ENCODE measurements at regions not wholly inside any gene's neighbourhood (a gene's known extent, or its start where the extent isn't known, plus 50 kb on each side); places are given as distances from the start of the nearest gene placed in this dataset.
"Not testable (repeated sequence)": the region's sequence is repeated elsewhere in the genome, so short reads cannot be mapped to it uniquely, and the experiment has no call there.

DNA sequence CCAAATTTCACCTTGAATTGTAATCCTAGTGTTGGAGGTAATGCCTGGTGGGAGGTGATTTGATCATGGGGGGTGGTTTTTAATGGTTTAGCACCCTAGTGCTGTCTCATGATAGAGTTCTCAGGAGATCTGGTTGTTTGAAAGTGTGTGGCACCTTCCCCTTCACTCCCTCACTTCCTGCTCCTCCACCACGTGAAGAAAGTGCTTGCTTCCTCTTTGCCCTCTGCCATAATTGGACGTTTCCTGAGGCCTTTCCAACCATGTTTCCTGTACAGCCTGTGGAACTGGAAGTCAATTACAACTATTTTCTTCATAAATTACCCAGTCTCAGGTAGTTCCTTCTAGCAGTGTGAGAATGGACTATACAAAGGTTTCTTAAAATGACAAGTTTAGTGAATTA lies 251.8 kb upstream of the NETO1 start:
- no peak for DNase-seq (ENCODE audit: low read depth in 2 of 2)

DNA sequence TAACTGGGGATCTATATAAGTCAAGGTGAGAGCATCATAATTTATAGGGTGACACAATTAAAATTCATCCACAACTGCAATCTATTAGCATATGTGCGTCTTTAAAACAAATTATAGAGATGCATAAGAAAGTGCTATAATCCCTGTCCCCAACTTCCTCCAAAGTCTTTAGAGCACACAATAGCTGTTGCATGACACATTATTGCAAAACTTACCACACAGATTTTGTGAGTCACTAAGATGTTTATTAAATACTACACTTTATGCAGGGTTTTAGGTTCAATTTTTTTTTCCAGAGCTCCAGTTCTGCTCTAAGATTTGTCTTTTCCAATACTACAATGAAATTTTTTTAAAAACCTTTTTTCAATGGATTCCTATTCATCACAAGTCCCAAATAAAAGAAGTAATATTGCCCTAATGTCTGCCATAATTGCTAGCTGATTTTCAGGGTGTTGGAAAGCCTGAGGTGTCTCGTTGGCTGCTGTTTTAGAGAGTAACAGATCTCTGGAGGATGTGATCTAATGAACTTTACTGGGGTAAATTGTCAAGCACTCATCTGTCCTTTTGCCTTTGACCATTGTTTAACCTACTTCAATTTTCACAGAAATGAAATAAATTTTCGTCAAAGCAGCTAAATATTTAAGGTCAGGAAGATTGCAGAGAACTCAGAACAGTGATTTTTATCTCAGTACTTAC lies 250.5 kb upstream of the NETO1 start:
- DNase-seq (ENCODE audit: low read depth in 2 of 2) = no peak

DNA sequence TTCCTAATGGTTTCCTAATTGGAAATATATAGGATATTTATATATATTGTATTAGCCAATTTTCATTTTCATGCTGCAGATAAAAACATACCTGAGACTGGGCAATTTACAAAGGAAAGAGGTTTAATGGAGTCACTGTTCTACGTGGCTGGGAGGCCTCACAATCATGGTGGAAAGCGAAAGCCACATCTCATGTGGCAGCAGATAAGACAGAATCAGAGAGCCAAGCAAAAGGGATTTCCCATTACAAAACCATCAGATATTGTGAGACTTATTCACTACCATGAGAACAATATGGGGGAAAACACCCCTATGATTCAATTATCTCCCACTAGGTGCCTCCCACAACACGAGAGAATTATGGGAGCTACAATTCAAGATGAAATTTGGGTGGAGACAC lies 242.5 kb upstream of the NETO1 start:
- DNase-seq (ENCODE audit: low read depth in 2 of 2) = no peak

DNA sequence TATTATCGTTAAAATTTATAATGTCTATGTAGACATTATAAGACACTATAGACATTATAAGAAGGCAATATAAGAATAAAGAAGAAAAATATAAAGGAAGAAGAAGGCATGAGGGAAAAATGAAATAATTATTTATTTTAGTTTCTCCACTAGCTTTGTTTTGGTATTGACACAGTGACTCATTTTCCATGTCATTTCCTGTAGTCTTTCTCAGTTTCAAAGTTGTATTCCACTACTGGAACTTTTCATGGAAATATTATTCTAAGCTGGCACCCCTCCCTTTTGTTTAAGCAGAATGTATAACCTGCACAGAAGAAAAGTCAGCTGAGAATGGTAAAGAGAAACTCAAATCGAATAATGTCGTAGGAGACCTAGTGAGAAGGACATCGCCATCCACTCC lies 234.2 kb upstream of the NETO1 start:
- no peak for DNase-seq (ENCODE audit: low read depth in 2 of 2)

DNA sequence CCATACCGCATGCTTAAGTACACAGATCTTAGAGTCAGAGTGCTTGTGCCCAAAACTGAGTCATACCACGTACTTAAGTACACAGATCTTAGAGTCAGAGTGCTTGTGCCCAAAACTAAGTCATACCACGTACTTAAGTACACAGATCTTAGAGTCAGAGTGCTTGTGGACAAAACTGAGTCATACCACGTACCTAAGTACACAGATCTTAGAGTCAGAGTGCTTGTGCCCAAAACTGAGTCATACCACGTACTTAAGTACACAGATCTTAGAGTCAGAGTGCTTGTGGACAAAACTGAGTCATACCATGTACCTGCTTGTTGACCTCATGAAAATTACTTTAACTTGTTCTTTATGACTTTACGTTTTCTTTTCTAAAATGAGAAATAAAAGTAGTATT lies 233.7 kb upstream of the NETO1 start:
- DNase-seq (ENCODE audit: low read depth in 2 of 2) = not testable (repeated sequence)

DNA sequence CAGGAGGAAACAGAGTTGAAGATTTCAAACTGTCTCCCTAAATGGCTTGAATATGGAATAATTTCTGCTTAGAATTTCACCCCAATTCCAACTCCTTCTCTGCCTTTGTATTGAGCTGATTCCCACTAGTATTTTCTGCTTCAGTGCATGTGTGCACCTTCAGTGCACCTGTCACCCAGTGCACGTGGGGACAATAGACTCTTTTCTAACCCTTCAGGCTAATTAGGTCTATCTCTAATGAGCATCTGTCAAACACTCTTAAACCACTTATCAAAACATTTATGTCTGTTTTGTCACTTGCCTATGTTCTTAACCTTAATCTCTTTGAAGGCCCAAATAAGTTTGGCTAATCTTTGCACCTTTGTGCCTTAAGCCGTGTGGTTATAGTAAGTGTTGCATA lies 232.0 kb upstream of the NETO1 start:
- DNase-seq (ENCODE audit: low read depth in 2 of 2) = no peak

DNA sequence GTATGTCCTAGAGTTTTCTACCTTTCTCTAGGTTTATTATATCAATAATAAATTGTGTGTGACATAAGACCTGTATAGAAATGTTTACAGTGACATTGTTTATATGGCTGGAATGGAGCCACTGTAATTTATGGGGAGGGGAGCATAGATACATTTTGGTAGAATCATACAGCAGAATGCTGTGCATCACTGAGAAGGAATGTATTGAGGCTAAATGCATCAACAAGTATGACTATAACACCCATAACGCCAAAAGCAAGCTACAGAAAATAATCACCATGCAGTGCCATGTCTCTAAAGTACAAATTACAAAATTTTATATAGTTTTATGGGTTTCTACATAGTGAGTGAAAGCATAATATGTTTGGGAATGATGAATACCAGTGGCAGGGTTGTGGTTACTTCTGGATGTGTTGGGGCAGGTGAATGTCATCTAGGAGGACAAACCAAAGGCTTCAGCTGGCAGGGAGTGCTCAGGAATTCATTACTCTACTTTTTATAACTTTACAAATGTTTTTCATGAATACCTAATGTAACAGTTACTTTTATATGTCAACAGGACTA lies 226.0 kb upstream of the NETO1 start:
- DNase-seq (ENCODE audit: low read depth in 2 of 2) = no peak

DNA sequence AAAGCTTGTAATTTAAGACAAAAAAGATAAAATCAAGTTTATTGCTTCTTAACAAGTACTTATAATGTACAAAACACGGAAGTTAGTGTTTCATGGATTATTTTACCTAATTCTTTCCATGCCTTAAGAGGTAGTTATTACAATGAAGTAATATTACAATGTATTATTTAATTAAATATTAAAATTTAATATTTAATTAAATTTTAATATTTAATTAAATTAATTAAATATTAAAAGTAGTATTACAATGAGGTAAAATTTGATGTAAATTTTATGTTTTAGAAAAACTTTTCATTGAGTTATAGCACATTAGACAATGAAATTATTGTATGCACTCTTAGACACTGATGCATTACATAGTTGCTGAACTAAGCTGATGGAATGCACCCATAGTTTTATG lies 220.7 kb upstream of the NETO1 start:
- no peak for DNase-seq (ENCODE audit: low read depth in 2 of 2)

DNA sequence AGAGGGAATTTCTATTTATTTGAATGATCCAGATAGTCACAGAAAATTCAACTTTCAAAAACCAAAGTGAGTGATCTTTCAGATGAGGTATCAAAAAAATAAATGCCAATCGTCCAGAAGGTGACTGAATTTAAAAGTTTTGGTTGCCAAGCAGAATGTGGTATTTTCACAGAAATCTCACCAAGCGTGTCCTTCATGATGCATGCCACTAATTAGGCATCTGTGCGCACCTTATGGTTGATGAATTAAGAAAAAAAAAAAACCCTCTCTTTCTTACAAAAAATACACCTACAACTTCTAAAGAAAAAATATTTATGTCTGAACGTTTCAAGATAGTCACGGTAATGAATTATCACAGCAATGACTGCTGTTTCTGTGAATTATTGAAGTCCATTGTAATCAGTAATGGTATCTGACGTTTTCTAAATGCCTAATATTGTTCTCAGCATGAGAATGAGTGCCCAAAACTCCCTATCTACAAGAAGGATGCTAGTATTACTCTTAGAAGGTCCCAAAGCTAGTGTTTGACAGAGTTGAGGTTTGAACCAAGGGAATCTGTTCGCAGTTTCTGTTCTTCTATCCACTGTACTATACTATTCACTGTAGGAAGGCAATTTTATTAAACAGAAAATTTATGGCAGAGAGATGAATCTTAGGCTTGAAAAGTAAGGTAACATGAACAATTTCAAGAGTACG lies 219.6 kb upstream of the NETO1 start:
- no peak for DNase-seq (ENCODE audit: low read depth in 2 of 2)

DNA sequence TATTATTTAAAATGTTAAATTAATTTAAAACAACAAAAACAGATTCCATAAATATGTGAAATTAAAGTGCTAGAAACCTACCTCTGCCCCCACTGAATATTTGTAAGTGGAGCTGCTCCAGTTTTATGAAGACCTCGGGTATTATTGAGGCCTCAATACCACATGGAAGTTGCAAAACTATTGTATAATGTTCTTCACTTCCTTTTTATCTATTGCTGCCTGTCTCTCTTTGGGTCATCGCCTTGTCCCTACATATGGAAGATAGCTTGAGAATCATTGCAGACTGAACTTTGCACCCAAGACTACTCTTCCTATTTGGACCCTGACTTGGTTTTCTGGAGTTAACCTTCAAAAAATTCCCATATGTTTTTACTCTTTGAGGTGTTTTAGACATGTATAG lies 212.1 kb upstream of the NETO1 start:
- DNase-seq (ENCODE audit: low read depth in 2 of 2) = no peak

DNA sequence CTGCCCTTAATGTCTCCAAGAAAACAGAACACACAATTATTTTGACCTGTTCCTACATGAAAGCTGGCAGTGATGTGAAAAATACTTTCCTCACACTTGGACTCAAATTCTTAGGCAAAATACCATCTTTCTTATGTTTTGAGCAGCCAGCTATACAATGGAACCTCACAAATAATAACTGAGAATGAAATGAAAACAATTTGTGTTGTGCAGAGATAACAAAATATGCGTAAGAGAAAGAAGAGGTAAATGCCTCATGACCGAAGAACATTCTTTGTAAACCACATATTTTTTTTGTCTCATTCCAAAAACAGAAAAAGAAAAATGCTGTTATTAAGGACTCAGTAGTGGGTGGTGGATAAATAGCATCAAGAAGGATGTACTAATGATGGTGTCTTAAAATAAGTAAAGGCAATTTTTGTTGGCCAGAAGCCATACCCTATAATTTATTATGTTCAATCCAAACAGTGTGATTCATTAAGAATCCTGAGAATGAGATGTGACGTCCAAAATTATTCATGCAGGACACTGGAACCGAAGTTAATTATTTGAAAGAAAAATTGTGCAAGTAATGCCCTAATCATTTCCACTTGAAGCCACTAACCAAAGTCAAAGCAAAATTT lies 193.0 kb upstream of the NETO1 start:
- no peak for DNase-seq (ENCODE audit: low read depth in 2 of 2)

DNA sequence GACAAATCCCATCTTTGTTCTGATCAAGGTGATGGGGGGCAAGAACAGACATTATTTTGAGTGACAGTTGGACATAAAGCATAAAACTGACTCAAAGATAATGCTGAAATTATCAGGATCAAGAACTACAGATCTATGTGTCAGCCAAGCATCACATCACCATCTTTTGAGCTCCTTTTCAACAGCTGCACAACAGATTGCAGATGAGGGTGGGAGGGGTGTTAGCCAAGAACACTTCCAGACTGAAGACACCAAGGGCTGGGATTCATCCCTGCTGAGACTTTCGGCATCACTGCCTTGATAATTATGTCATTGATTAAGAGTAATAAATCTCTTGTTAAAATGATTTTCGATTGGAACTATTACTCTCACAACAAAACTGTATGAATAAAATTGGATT lies 191.5 kb upstream of the NETO1 start:
- no peak for DNase-seq (ENCODE audit: low read depth in 2 of 2)

DNA sequence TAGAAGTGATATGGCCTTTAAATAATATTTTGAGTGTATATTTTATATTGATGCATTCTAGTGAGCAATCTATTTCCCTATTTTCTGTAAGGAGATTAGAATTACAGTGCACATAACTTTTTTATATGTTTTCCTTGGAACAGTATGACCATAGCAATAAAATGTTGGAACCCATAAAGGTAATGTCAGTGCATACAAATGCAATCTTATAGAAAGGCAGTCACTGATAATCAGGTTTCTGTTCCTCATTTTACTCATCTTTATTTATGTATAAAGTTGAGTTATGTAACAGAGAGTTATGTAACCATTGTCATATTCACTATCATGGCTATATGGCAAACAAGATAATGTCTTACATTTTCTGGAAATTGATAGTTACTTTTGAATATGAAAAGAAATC lies 179.9 kb upstream of the NETO1 start:
- DNase-seq (ENCODE audit: low read depth in 2 of 2) = no peak

DNA sequence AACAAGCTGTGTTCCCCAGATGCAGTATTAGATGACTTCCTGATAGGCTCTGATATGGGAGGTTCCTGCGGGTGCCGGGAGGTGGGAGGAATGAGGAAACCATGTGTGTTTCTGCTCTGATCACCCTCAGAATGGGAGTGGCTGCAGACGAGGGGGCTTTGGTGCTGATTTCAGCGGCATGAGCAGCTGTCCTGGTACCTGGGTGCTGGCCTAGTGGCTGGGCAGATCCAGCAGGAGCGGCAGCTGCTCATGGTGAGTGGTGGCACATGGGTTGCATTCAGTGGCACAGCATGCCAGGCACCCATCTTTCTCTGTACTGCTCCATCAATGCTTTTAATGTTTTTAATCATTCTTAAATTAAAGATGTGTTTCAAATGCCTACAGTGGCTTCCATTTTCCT lies 177.2 kb upstream of the NETO1 start:
- no peak for DNase-seq (ENCODE audit: low read depth in 2 of 2)

DNA sequence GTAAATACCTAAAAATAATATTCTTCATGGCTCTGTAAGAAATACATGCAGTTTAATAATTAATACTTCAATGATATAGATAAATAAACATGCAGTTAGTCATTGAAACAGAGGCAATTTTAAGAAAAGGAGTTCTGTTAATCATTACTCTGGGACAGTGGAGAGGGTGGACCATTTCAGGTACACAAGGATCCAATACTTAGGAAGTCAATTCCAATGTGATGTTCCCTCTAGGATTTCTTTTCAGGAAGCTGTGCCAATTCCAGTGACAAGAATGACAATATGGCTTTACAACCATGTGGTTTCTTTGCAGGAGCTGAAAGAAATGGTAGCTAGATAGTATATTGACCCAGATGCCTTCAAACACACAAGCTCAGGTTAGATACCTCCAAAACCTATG lies 175.8 kb upstream of the NETO1 start:
- no peak for DNase-seq (ENCODE audit: low read depth in 2 of 2)

DNA sequence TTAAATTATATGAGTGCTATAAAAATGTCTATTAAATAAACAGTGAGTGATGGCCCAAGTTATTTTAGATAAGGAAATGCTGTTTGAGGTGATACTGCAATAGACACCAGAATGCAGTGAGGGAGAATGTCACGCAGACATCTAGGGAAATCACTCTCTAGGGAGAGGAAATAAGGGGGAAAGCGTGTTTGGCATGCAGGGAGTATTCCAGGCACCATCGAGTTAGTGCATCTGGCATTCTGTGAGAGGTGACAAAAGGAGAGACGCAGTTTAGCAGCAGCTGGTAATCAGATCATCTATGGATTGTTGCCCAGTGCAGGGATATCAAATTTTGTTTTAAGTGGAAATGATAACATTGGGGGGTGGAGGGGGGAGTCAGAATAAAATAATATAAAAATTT lies 175.4 kb upstream of the NETO1 start:
- no peak for DNase-seq (ENCODE audit: low read depth in 2 of 2)

DNA sequence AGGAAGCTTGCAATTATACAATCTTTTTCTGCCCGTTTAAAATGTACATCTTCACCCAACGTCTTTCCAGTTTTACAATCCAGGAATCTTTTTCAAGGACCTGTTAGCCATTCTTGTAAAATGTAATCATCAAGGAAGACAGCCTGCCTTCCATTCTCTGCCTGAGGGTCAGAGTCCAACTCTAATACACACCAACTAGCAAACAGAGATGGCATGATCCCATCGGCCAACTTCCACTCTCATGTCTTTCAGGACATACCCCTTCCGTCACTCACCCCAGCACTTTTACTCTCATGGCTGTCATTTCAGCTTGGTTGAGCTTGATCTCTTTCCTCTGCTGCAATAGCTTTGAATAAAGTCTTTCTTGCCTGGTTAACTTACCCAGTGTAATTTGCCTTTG lies 172.5 kb upstream of the NETO1 start:
- no peak for DNase-seq (ENCODE audit: low read depth in 2 of 2)

DNA sequence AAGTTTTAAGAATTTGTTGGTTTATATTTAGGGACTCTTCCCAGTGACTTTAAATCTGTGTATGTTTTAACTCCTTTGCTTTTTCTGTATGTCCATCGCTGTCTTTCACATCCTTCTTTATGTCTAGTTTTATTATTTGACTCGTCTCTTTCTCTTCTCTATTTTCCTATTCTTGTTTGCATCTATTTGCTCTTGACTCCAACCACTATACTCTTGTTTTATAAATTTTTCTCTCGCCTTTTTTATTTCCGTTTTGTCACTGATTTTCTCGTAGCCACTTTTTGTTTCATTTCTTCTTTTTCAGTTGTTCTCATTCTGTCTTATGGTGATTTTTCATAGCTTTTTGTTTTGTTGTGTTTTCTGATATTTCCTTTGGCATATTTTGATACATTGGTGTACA lies 170.5 kb upstream of the NETO1 start:
- DNase-seq (ENCODE audit: low read depth in 2 of 2) = no peak

DNA sequence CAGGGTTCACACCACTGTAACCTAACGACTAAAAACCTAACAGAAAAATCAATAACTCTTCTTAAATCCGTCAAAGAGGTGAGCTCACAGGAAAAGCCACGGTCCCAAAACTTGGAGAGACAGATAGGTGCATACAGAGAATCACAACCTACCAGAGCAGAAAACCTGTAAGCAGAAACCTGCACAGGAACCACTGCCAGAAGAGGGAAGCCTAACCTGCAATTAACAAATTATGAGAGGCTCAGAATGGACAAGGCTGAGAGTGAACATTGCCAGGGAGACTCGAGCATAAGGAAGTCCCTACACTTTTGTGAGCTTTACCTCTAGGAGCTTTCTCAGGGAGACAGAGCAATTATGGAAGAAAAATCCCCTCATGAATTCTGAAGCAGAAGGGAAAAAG lies 156.2 kb upstream of the NETO1 start:
- DNase-seq (ENCODE audit: low read depth in 2 of 2) = no peak

DNA sequence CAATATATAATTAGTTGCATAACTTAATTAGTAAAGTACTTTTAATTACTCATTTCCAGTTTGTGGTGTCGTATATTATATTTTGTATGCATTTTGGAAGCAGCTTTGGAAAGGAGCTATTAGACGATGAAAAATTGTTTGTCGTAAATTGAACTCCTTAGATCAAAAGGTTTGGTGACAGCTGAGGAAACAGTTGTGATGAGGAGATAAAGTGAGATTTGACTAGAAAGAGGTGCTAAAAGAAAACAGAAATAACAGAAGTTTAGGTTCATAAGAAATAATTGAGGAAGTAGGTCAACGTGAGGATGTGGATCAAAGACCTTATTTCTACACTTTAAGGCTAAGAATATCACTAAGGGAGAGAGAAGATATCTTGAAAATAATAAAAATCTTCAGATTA lies 141.9 kb upstream of the NETO1 start:
- DNase-seq (ENCODE audit: low read depth in 2 of 2) = no peak

DNA sequence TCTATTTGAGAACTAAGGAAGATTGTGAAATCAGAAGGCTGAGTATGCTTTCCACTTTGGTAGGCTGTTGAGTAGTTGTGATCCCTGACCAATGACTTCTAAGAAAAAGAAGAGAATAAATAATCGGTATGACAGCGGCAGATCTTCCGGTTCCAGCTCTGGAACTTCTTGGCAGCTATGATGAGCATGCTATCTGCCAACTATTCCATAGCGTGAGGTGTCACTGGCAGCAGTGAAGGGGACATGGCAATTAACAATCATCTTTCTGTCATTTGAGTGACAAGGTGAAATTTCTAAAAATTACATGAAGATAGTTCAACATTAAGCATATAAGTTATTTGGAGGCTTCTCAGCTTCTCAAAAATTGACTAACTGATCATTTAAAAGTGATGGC lies 140.1 kb upstream of the NETO1 start:
- DNase-seq (ENCODE audit: low read depth in 2 of 2) = no peak

DNA sequence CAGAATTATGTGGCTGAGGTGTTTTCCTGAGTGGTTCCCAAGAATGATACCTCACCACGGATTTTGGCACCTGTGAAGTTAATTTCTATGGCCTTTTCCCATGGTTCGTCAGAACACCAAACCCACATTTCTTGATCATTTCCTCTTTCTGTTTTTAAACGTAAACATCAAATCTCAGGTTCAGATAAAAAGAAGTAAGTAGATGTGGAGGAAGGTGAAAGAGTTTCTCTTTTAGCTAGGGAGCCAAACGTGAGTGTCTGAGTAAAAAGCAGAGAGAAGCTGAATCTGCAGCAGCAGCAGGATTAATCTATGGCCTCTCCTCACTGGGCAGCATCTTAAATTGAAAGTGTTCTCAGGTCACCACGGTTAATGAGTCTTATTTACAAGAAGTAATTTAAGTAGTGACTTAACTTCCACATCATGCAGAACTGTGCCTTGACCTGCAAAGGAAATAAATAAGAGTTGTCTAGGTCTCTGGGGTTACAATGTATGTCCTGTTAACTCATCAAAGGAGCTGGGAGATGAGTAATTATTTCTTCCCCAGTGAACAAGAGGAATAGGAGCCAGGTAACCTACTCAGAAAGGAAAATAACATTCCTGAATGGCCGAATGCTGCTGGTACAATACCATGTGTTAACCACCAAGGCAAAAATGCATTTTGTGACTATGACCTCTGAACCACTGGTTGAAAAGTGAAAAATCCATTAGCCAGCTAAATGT lies 139.6 kb upstream of the NETO1 start:
- DNase-seq (ENCODE audit: low read depth in 2 of 2) = no peak

Data from stimulated activated CD8-positive, alpha-beta memory T cell treated with anti-CD3 and anti-CD28 coated beads, Interleukin-2, amount 100 ng/mL, for 1 hour (primary cell).